Lower lobe of right lung (tissue), 2 donors: ENCODE measurements at regions not wholly inside any gene's neighbourhood (a gene's known extent, or its start where the extent isn't known, plus 50 kb on each side); places are given as distances from the start of the nearest gene placed in this dataset.

Experiments
- ATAC-seq, 2 donors: fragments of 200-7000 bp; cut with Tn5 transposase; one replicate each; pipeline ENCODE4 v1.9.1; 2020 to 2022; ENCODE audit warnings: mild to moderate bottlenecking in 2 of 2, moderate library complexity in 2 of 2
- DNase-seq: peaks from one replicate; pipeline ENCODE4 v3.0.0-alpha.2; 2020
- H3K27ac ChIP-seq: fragments of 200-600 bp; one replicate; pipeline ENCODE4 v1.8.0; 2022
- H3K27me3 ChIP-seq: fragments of 200-600 bp; one replicate; pipeline ENCODE4 v1.8.0; 2022; ENCODE audit warnings: low read depth
- H3K36me3 ChIP-seq: fragments of 200-600 bp; one replicate; pipeline ENCODE4 v1.8.0; 2022; ENCODE audit warnings: mild to moderate bottlenecking
- H3K4me1 ChIP-seq: fragments of 200-600 bp; one replicate; pipeline ENCODE4 v1.8.0; 2022
- H3K4me3 ChIP-seq: fragments of 200-600 bp; one replicate; pipeline ENCODE4 v1.8.0; 2022; ENCODE audit warnings: mild to moderate bottlenecking
- H3K9me3 ChIP-seq: fragments of 200-600 bp; one replicate; pipeline ENCODE4 v1.8.0; 2022
- intact Hi-C: fragments of 100-400 bp; cut with DNase I; formaldehyde crosslinking; loops from one replicate; pipeline ENCODE4 v1.11.0; 2022
- TF ChIP-seq, protein P1 (sequence below): fragments of 200-600 bp; IDR thresholded peaks from one replicate; pipeline ENCODE4 v1.8.0; 2022; ENCODE audit warnings: antibody characterized with exemption, mild to moderate bottlenecking
- donor health status: DM: no; HTN: yes; CAD: no; lungs with severe emphysema.

DNA sequence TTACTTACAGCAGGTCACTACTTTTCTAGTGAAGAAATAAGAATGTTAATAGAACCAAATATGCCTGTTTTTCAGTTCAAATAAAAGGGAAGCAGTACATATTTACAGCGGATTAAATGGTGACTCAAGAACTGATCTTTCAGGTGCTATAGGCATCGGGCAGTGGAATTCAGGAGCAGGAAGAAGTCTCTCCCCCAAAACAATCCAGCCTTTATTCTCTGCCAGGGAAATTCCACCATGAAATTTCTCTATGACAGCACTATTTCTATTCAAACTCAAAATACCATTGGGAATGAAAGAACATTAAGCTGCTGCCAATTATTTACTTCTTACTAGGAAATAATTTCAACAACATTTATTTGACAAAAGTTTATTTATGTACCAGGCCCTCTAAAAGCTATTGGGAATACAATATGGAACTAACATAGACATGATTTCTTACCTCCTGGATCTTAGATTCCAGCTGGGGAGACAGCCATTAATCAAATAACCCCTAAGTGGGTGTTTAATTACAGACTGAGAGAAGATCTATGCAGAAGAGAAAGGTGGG is 60.3 kb upstream of the KRR1 start:
- no peak overlapping the region for H3K4me3 ChIP-seq
- no peak for ATAC-seq
- H3K4me1 ChIP-seq = no peaks in the 10 kb centered on the region
- no peaks in the 10 kb centered on the region for H3K9me3 ChIP-seq
- TF ChIP-seq, protein P1, sequence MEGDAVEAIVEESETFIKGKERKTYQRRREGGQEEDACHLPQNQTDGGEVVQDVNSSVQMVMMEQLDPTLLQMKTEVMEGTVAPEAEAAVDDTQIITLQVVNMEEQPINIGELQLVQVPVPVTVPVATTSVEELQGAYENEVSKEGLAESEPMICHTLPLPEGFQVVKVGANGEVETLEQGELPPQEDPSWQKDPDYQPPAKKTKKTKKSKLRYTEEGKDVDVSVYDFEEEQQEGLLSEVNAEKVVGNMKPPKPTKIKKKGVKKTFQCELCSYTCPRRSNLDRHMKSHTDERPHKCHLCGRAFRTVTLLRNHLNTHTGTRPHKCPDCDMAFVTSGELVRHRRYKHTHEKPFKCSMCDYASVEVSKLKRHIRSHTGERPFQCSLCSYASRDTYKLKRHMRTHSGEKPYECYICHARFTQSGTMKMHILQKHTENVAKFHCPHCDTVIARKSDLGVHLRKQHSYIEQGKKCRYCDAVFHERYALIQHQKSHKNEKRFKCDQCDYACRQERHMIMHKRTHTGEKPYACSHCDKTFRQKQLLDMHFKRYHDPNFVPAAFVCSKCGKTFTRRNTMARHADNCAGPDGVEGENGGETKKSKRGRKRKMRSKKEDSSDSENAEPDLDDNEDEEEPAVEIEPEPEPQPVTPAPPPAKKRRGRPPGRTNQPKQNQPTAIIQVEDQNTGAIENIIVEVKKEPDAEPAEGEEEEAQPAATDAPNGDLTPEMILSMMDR = no peak
- H3K27ac ChIP-seq = no peak overlapping the region
- DNase-seq = no peak
- H3K36me3 ChIP-seq = no peaks in the 10 kb centered on the region
- no peaks in the 10 kb centered on the region for H3K27me3 ChIP-seq
- intact Hi-C loops = no loop called here

GRCh38 chr12:75571204-75571603 is 59.8 kb upstream of the KRR1 start:
- TF ChIP-seq, protein P1 = no peak
- DNase-seq (no peak), ATAC-seq (no peak)
- H3K4me3 ChIP-seq = no peak overlapping the region
- no peak overlapping the region for H3K27ac ChIP-seq
- intact Hi-C loops = no loop called here
- no peaks in the 10 kb centered on the region for H3K36me3 ChIP-seq
- no peaks in the 10 kb centered on the region for H3K27me3 ChIP-seq
- H3K9me3 ChIP-seq = no peaks in the 10 kb centered on the region
- no peaks in the 10 kb centered on the region for H3K4me1 ChIP-seq

GRCh38 chr12:75568801-75569200 is 57.4 kb upstream of the KRR1 start:
- TF ChIP-seq, protein P1 = no peak
- no peak for ATAC-seq
- no peaks in the 10 kb centered on the region for H3K4me1 ChIP-seq
- no peaks in the 10 kb centered on the region for H3K27me3 ChIP-seq
- intact Hi-C loops = no loop called here
- DNase-seq = no peak
- H3K27ac ChIP-seq = no peak overlapping the region
- H3K9me3 ChIP-seq = no peaks in the 10 kb centered on the region
- no peaks in the 10 kb centered on the region for H3K36me3 ChIP-seq
- H3K4me3 ChIP-seq = no peak overlapping the region

DNA sequence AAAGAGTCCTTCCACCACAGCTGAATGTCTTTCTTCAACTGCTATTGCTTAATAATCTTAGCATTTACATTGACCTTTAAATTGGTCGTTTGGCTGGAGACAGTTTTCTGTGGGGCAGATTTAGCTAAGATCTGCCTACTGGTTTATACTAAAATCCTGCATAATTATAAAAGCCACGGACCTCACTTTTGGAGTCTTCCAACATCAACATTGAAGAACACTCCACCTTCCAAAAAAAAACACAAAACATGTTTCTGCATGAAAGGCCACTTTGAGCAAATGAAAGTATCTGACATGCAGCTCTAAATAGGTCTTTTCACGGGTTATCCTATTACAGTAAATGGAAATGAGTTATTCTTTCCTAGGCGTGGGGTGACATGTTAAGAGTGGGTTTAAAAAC is 57.0 kb upstream of the KRR1 start:
- Histone ChIP-seq H3K9me3 (no peaks in the 10 kb centered on the region), H3K27ac (no peak overlapping the region), H3K36me3 (no peaks in the 10 kb centered on the region), H3K4me1 (no peaks in the 10 kb centered on the region), H3K27me3 (no peaks in the 10 kb centered on the region), H3K4me3 (no peak overlapping the region)
- intact Hi-C loops = no loop called here
- TF ChIP-seq, protein P1 = no peak
- DNase-seq (no peak), ATAC-seq (no peak)

GRCh38 chr12:75565795-75566194 is 54.4 kb upstream of the KRR1 start:
- no peaks in the 10 kb centered on the region for H3K36me3 ChIP-seq
- ATAC-seq = no peak

More at GRCh38 chr12:75565795-75566194, 54.4 kb upstream of the KRR1 start:
- DNase-seq = no peak
- TF ChIP-seq, protein P1 = no peak
- Histone ChIP-seq H3K4me1 (no peaks in the 10 kb centered on the region), H3K27ac (no peak overlapping the region), H3K9me3 (no peaks in the 10 kb centered on the region), H3K27me3 (no peaks in the 10 kb centered on the region), H3K4me3 (no peak overlapping the region)
- intact Hi-C loops = no loop called here
